Esophagus squamous epithelium (tissue), 5 donors: ENCODE measurements at regions not wholly inside any gene's neighbourhood (a gene's known extent, or its start where the extent isn't known, plus 50 kb on each side); places are given as distances from the start of the nearest gene placed in this dataset.

Source experiments
- DNase-seq: peaks from one replicate; lab custom pipeline; 2025; lab: John Stamatoyannopoulos, UW
- H3K27ac ChIP-seq, 4 donors: fragments of 200-600 bp; sonication (generic); one replicate each; pipeline ENCODE4 v1.5.1; 2016 to 2019; ENCODE audit warnings: mild to moderate bottlenecking in 1 of 4
- H3K27me3 ChIP-seq, 4 donors: fragments of 200-600 bp; sonication (generic); 1 replicate in 3 of 4; 2 replicates in 1 of 4; pipeline versions ENCODE4 v1.5.1 to v1.6.0; 2017 to 2021; ENCODE audit warnings: antibody characterized with exemption in 1 of 4
- H3K36me3 ChIP-seq, 3 donors: fragments of 200-600 bp; sonication (generic); one replicate each; pipeline ENCODE4 v1.5.1; 2016 to 2019
- H3K4me1 ChIP-seq, 3 donors: fragments of 200-600 bp; sonication (generic); one replicate each; pipeline ENCODE4 v1.5.1; 2017 to 2019
- H3K4me3 ChIP-seq, 4 donors: fragments of 200-600 bp; sonication (generic); 1 replicate in 3 of 4; 2 replicates in 1 of 4; pipeline ENCODE4 v1.5.1; 2016 to 2019; ENCODE audit warnings: mild to moderate bottlenecking in 2 of 4, moderate library complexity in 1 of 4
- H3K9me3 ChIP-seq, 3 donors: fragments of 200-600 bp; sonication (generic); one replicate each; pipeline ENCODE4 v1.5.1; 2016 to 2019
- CTCF ChIP-seq, 6 experiments: fragments of 450-650 bp in 4 of 6; fragments of 200-600 bp in 2 of 6; sonication (generic) in 2 of 6; IDR thresholded peaks; one replicate each; pipeline ENCODE4 v1.5.1; 2016 to 2019; ENCODE audit warnings: antibody characterized with exemption in 6 of 6, mild to moderate bottlenecking in 4 of 6, moderate library complexity in 4 of 6
- POLR2A ChIP-seq, 4 donors: fragments of 450-650 bp; IDR thresholded peaks; one replicate each; pipeline ENCODE4 v1.6.1; 2017; ENCODE audit warnings: antibody characterized with exemption in 4 of 4, mild to moderate bottlenecking in 4 of 4, moderate library complexity in 3 of 4
- WGBS, 2 donors: methylation state at CpG; one replicate each; pipeline ENCODE4 v1.1.5; 2018; 5-methylcytosine and 5-hydroxymethylcytosine counted together
- intact Hi-C: fragments of 100-400 bp; cut with DNase I; formaldehyde crosslinking; loops from one replicate; pipeline ENCODE4 v1.15.0; 2022
- donor health status: DM: yes; HTN: yes; CAD: no.

GRCh38 chr7:16345979-16346958, 75.1 kb downstream of the CRPPA start:
- peaks cover 0 to 8% (median 0%) of the 10 kb centered on the region in 3 donors for H3K9me3 ChIP-seq
- H3K36me3 ChIP-seq: no peaks in the 10 kb centered on the region
- 49 to 51% methylated on average over 5 of the region's 5 CpGs for whole genome bisulfite sequencing, 2 donors
- H3K27me3 ChIP-seq: no peaks in the 10 kb centered on the region
- peaks cover 0 to 14% (median 0%) of the 10 kb centered on the region in 3 donors for H3K4me1 ChIP-seq
- no peak overlapping the region for H3K4me3 ChIP-seq
- intact Hi-C loops: no loop called here
- DNase-seq: no peak
- no peak overlapping the region for H3K27ac ChIP-seq
- no peak for TF ChIP-seq CTCF (IDR thresholded peaks at IDR 0.05)

- H3K27ac ChIP-seq: no peak overlapping the region
- H3K27me3 ChIP-seq: no peaks in the 10 kb centered on the region
- no peak for TF ChIP-seq CTCF (IDR thresholded peaks at IDR 0.05)
- TF ChIP-seq POLR2A (IDR thresholded peaks at IDR 0.05): no peak
- no peak for DNase-seq
- H3K4me3 ChIP-seq: no peak overlapping the region
- H3K36me3 ChIP-seq: no peaks in the 10 kb centered on the region
- peaks cover 0 to 8% (median 0%) of the 10 kb centered on the region in 3 donors for H3K9me3 ChIP-seq
- peaks cover 0 to 14% (median 0%) of the 10 kb centered on the region in 3 donors for H3K4me1 ChIP-seq
- WGBS, 2 donors: 0 to 56% methylated on average over 1 of the region's 1 CpG
- intact Hi-C loops: no loop called here
Measured at GRCh38 chr7:16344927-16345326, 76.4 kb downstream of the CRPPA start.

- intact Hi-C loops: no loop called here
- 91 to 92% methylated on average over 5 of the region's 5 CpGs for WGBS, 2 donors
- TF ChIP-seq POLR2A (IDR thresholded peaks at IDR 0.05) (no peak), CTCF (IDR thresholded peaks at IDR 0.05) (no peak)
- Histone ChIP-seq H3K4me3 (no peak overlapping the region), H3K9me3 (peaks cover 0 to 8% (median 0%) of the 10 kb centered on the region in 3 donors), H3K36me3 (no peaks in the 10 kb centered on the region), H3K4me1 (peaks cover 0 to 14% (median 0%) of the 10 kb centered on the region in 3 donors), H3K27me3 (no peaks in the 10 kb centered on the region), H3K27ac (no peak overlapping the region)
- DNase-seq: no peak
Measured at GRCh38 chr7:16343612-16344011, 77.7 kb downstream of the CRPPA start.

- no peak for DNase-seq
- Histone ChIP-seq H3K27ac (no peak overlapping the region), H3K4me1 (no peaks in the 10 kb centered on the region), H3K9me3 (no peaks in the 10 kb centered on the region), H3K4me3 (no peak overlapping the region), H3K36me3 (no peaks in the 10 kb centered on the region), H3K27me3 (no peaks in the 10 kb centered on the region)
- whole genome bisulfite sequencing, 2 donors: 92 to 100% methylated on average over 1 of the region's 1 CpG
- TF ChIP-seq POLR2A (IDR thresholded peaks at IDR 0.05) (no peak), CTCF (IDR thresholded peaks at IDR 0.05) (no peak)
- intact Hi-C loops: no loop called here
Measured at GRCh38 chr7:16338065-16338464, 83.3 kb downstream of the CRPPA start.

- no peaks in the 10 kb centered on the region for H3K36me3 ChIP-seq
- intact Hi-C loops: no loop called here
- H3K27me3 ChIP-seq: no peaks in the 10 kb centered on the region
- no peak for TF ChIP-seq POLR2A (IDR thresholded peaks at IDR 0.05)
- TF ChIP-seq CTCF (IDR thresholded peaks at IDR 0.05): no peak
- H3K27ac ChIP-seq: no peak overlapping the region
- DNase-seq: no peak
- H3K9me3 ChIP-seq: no peaks in the 10 kb centered on the region
- H3K4me1 ChIP-seq: no peaks in the 10 kb centered on the region
- no peak overlapping the region for H3K4me3 ChIP-seq
Measured at GRCh38 chr7:16326106-16326505, 95.2 kb downstream of the CRPPA start.
